Thyroid gland (tissue), 4 donors: ENCODE measurements at regions not wholly inside any gene's neighbourhood (a gene's known extent, or its start where the extent isn't known, plus 50 kb on each side); places are given as distances from the start of the nearest gene placed in this dataset.

ENCODE experiments used
- DNase-seq, 2 donors: peaks; one replicate each; pipeline ENCODE4 v3.0.0-alpha.2; 2019
- H3K27ac ChIP-seq, 3 donors: fragments of 200-600 bp; sonication (generic); 1 replicate in 2 of 3; 2 replicates in 1 of 3; pipeline ENCODE4 v1.5.1; 2016 to 2019; ENCODE audit warnings: mild to moderate bottlenecking in 1 of 3, moderate library complexity in 1 of 3
- H3K27me3 ChIP-seq: fragments of 200-600 bp; sonication (generic); one replicate; pipeline ENCODE4 v1.5.1; 2019
- H3K36me3 ChIP-seq, 2 donors: fragments of 200-600 bp; sonication (generic); one replicate each; pipeline ENCODE4 v1.5.1; 2016 to 2019
- H3K4me1 ChIP-seq, 2 donors: fragments of 200-600 bp; sonication (generic); one replicate each; pipeline ENCODE4 v1.5.1; 2017 to 2019
- H3K4me3 ChIP-seq, 3 donors: fragments of 200-600 bp; sonication (generic); replicated peaks in 1 of 3; 1 replicate in 2 of 3; 2 replicates in 1 of 3; pipeline ENCODE4 v1.5.1; 2016; ENCODE audit warnings: mild to moderate bottlenecking in 1 of 3
- H3K9me3 ChIP-seq: fragments of 200-600 bp; sonication (generic); one replicate; pipeline ENCODE4 v1.5.1; 2017
- POLR2A ChIP-seq, 2 donors: fragments of 450-650 bp; IDR thresholded peaks; one replicate each; pipeline ENCODE4 v1.6.1; 2017; ENCODE audit warnings: antibody characterized with exemption in 2 of 2, mild to moderate bottlenecking in 2 of 2, moderate library complexity in 1 of 2
- WGBS, 2 donors: methylation state at CpG; one replicate each; pipeline ENCODE4 v1.1.5; 2017; 5-methylcytosine and 5-hydroxymethylcytosine counted together
- intact Hi-C: fragments of 100-400 bp; cut with DNase I; formaldehyde crosslinking; loops from one replicate; pipeline ENCODE4 v1.15.1; 2023
- TF ChIP-seq, protein P1 (sequence below), 6 experiments: fragments of 200-600 bp in 3 of 6; fragments of 450-650 bp in 3 of 6; sonication (generic) in 3 of 6; IDR thresholded peaks; one replicate each; pipeline ENCODE4 v1.5.1; 2016 to 2019; ENCODE audit warnings: antibody characterized with exemption in 6 of 6, mild to moderate bottlenecking in 2 of 6, inconsistent platforms in 1 of 6, moderate library complexity in 1 of 6

DNA sequence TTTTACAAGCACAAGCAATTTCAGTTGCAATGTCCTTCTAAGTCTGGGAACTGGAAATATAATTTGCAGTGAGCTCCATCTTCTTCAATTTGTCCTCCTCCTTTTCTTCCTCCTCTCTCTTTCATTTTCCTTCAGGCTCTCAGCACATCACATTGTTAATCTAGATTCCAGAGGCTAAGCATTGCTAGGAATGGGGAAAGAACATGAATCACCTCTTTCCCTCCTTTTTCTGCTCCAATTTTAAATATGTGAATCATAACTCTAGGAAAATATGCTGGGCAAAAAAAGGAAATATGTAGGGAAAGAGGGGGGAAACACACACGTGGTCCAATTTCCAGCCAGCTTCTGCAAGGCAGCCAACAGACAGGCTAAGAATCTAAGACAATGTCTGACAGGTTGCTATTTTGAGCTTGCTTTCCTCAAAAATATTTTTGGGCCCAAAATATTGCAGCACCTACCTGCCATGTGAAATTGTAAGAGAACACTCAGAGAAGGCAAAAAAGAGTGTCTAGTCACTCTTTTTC lies 72.7 kb upstream of the NUPR2 start:
- intact Hi-C loops, result no loop called here
- no peaks in the 10 kb centered on the region for H3K4me1 ChIP-seq
- no peak overlapping the region for H3K27ac ChIP-seq
- no peak overlapping the region for H3K4me3 ChIP-seq
- TF ChIP-seq, protein P1, sequence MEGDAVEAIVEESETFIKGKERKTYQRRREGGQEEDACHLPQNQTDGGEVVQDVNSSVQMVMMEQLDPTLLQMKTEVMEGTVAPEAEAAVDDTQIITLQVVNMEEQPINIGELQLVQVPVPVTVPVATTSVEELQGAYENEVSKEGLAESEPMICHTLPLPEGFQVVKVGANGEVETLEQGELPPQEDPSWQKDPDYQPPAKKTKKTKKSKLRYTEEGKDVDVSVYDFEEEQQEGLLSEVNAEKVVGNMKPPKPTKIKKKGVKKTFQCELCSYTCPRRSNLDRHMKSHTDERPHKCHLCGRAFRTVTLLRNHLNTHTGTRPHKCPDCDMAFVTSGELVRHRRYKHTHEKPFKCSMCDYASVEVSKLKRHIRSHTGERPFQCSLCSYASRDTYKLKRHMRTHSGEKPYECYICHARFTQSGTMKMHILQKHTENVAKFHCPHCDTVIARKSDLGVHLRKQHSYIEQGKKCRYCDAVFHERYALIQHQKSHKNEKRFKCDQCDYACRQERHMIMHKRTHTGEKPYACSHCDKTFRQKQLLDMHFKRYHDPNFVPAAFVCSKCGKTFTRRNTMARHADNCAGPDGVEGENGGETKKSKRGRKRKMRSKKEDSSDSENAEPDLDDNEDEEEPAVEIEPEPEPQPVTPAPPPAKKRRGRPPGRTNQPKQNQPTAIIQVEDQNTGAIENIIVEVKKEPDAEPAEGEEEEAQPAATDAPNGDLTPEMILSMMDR (IDR thresholded peaks at IDR 0.05), result no peak
- TF ChIP-seq POLR2A (IDR thresholded peaks at IDR 0.05), result no peak
- DNase-seq, result no peak
- H3K27me3 ChIP-seq, result no peaks in the 10 kb centered on the region
- H3K9me3 ChIP-seq, result no peaks in the 10 kb centered on the region
- no peaks in the 10 kb centered on the region for H3K36me3 ChIP-seq
- WGBS, 2 donors, result 47% methylated on average over 1 of the region's 1 CpG

DNA sequence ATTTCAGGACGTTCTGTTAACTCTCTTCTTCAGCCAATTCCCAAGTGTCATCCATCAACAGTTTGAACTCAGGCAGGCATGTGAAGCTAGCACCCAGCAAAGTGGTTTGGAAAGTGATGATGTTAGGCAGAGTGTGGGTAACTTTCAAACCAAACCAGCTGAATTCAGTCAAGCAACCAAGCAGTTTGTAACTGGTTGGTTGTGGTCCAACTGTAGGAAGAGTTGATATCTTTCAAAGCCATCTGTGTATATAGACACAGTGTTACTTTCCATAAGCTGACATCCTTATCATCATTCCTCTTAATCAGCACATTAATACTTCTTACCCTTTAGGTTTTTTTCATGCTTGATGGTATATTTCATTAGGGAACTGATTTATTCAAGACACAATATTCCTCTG lies 72.2 kb upstream of the NUPR2 start:
- H3K36me3 ChIP-seq, result no peaks in the 10 kb centered on the region
- no peaks in the 10 kb centered on the region for H3K27me3 ChIP-seq
- DNase-seq, result no peak
- intact Hi-C loops, result no loop called here
- H3K27ac ChIP-seq, result no peak overlapping the region
- H3K4me1 ChIP-seq, result no peaks in the 10 kb centered on the region
- H3K4me3 ChIP-seq, result no peak overlapping the region
- no peaks in the 10 kb centered on the region for H3K9me3 ChIP-seq
- WGBS, 2 donors, result 28 to 62% methylated on average over 1 of the region's 1 CpG
- TF ChIP-seq, protein P1 (IDR thresholded peaks at IDR 0.05), result no peak
- no peak for TF ChIP-seq POLR2A (IDR thresholded peaks at IDR 0.05)

DNA sequence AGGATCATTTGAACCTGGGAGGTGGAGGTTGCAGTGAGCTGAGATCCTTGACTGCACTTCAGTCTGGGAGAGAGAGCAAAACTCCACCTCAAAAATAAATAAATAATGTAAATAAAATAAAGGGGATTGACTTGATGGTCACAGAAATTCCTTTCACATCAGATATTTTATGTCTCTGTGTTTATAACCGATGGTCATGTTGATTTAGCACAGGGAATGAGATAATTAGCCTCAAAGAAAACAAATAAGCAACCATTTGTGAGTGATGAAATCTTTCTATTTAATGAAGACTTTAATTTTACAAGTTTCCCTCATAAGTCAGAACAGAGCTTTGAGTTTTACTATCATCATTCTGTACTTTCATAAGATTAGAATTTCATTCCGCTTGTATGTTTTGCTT lies 64.8 kb upstream of the NUPR2 start:
- 76 to 83% methylated on average over 2 of the region's 2 CpGs for WGBS, 2 donors
- Histone ChIP-seq H3K36me3 (no peaks in the 10 kb centered on the region), H3K27ac (no peak overlapping the region), H3K27me3 (no peaks in the 10 kb centered on the region), H3K9me3 (no peaks in the 10 kb centered on the region), H3K4me3 (no peak overlapping the region), H3K4me1 (peaks cover 0 to 2% of the 10 kb centered on the region in 2 donors)
- intact Hi-C loops, result no loop called here
- no peak for TF ChIP-seq POLR2A (IDR thresholded peaks at IDR 0.05)
- TF ChIP-seq, protein P1 (IDR thresholded peaks at IDR 0.05), result no peak
- DNase-seq, result no peak

DNA sequence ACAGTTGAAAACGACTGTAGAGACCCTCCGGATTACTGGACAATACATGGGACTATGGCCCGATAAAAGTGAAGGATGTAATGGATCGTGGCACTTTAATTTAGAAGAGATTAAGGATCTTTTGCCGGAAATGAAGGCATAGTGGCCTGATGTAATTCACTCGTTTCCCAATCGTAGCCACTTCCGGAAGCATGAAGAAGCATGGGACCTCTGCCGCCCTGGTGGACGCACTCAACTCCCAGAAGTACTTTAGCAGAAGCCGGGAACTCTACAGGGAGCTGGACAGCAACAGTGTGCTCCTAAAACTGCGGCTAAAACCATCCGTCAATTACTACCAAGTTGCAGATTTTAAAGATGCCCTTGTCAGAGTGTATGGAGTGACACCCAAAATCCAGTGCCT lies 59.6 kb upstream of the NUPR2 start:
- WGBS, 2 donors, result 23 to 31% methylated on average over 13 of the region's 13 CpGs
- peak; percentile 20 to 47 for DNase-seq
- TF ChIP-seq, protein P1 (IDR thresholded peaks at IDR 0.05), result no peak

DNA sequence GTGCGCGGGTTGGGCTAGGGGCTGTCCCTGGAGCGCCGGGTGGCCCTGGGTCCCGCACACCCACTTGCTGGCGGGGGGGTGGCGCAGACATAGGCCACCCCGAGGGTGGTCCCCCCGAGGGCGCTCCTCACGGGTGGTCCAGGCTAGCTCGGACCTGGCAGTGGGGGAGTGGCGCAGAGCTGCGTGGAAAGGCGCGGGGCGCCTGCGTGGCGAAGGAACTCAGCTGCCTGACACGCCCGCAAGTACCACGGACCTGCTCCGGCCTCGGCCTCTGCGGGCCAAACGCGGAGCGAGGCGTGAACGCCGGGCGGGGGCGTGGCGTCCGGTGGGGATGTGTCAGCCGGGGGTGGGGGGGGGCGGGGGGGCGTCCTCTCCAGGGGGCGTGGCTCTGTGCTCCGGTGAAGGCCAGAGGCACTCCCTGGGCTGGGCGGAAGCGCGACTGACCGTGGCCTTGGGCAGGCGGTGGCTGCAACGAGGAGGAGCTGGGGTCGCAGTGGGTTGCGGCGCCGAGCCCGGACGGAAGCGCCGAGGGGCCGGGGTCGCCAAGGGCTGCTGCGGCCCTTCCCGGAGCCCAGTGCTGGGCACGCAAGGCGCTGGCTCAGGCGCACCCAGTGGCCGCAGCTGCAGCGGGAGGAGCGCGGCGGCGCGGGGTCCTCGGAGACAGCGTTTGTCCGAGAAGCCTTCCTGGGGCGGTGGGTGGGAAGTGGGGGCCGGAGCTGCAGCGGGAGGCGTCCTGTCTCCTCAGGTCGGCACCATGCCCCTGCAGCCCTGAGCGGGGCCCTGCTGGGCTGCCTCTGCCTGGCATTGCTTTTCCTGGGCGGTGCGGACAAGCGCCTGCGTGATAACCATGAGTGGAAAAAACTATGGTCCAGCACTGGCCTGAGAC lies 58.9 kb upstream of the NUPR2 start:
- 10 to 15% methylated on average over 5 to 10 of the region's 81 CpGs for WGBS, 2 donors
- Histone ChIP-seq H3K9me3 (no peaks in the 10 kb centered on the region), H3K36me3 (no peaks in the 10 kb centered on the region), H3K4me1 (peaks cover 0 to 10% of the 10 kb centered on the region in 2 donors), H3K27ac (peak overlapping the region in 1 of 3 donors; percentile 47), H3K4me3 (peak overlapping the region in 2 of 3 donors; percentile 38 to 76), H3K27me3 (no peaks in the 10 kb centered on the region)
- peak in 1 of 2 donors; percentile 48 for TF ChIP-seq POLR2A (IDR thresholded peaks at IDR 0.05)
- TF ChIP-seq, protein P1 (IDR thresholded peaks at IDR 0.05), result no peak
- intact Hi-C loops, result no loop called here
- DNase-seq, result peak; percentile 78 to 82

More for the DNA sequence above, 59.6 kb upstream of the NUPR2 start:
- Histone ChIP-seq H3K27me3 (no peaks in the 10 kb centered on the region), H3K9me3 (no peaks in the 10 kb centered on the region), H3K27ac (no peak overlapping the region), H3K4me3 (peak overlapping the region in 2 of 3 donors; percentile 38 to 76), H3K4me1 (peaks cover 0 to 10% of the 10 kb centered on the region in 2 donors), H3K36me3 (no peaks in the 10 kb centered on the region)
- intact Hi-C loops, result no loop called here
